ENCODE measurements at regions not wholly inside any gene's neighbourhood (a gene's known extent, or its start where the extent isn't known, plus 50 kb on each side); places are given as distances from the start of the nearest gene placed in this dataset.

- no peaks in the 10 kb centered on the region for H3K9me2 ChIP-seq (replicated peaks; ENCODE audit: insufficient read depth)
- no peak overlapping the region for H3K4me3 ChIP-seq
- H3K27me3 ChIP-seq = no peaks in the 10 kb centered on the region
- WGBS (ENCODE audit: low lambda C conversion rate, missing lambda C conversion rate) = 83% methylated on average over 1 of the region's 1 CpG
- H3K4me1 ChIP-seq (ENCODE audit: insufficient read depth) = no peaks in the 10 kb centered on the region
- DNase-seq (ENCODE audit: low spot score) = no peak
- H3K36me3 ChIP-seq (replicated peaks; ENCODE audit: insufficient read depth, low read depth) = no peaks in the 10 kb centered on the region
- no peak overlapping the region for H3K27ac ChIP-seq
- no peaks in the 10 kb centered on the region for H3K79me2 ChIP-seq
- peaks cover 4% of the 10 kb centered on the region for H3K9me3 ChIP-seq (ENCODE audit: low read depth)
- H4K20me1 ChIP-seq (ENCODE audit: insufficient read depth, poor library complexity, severe bottlenecking) = no peaks in the 10 kb centered on the region
- TF ChIP-seq EZH2phosphoT487 (IDR thresholded peaks at IDR 0.05; ENCODE audit: low read depth, severe bottlenecking, unreplicated experiment) = no peak
- H2AFZ ChIP-seq = no peak overlapping the region
- no peak overlapping the region for H3K4me2 ChIP-seq
These were observed 132.9 kb upstream of the TMEM47 start for GRCh38 chrX:34790026-34790425.

- no peak for DNase-seq (ENCODE audit: low spot score)
- TF ChIP-seq EZH2phosphoT487 (IDR thresholded peaks at IDR 0.05; ENCODE audit: low read depth, severe bottlenecking, unreplicated experiment) (no peak), EZH2 (IDR thresholded peaks at IDR 0.05; ENCODE audit: borderline replicate concordance) (no peak)
- TF ChIP-seq, protein P1, sequence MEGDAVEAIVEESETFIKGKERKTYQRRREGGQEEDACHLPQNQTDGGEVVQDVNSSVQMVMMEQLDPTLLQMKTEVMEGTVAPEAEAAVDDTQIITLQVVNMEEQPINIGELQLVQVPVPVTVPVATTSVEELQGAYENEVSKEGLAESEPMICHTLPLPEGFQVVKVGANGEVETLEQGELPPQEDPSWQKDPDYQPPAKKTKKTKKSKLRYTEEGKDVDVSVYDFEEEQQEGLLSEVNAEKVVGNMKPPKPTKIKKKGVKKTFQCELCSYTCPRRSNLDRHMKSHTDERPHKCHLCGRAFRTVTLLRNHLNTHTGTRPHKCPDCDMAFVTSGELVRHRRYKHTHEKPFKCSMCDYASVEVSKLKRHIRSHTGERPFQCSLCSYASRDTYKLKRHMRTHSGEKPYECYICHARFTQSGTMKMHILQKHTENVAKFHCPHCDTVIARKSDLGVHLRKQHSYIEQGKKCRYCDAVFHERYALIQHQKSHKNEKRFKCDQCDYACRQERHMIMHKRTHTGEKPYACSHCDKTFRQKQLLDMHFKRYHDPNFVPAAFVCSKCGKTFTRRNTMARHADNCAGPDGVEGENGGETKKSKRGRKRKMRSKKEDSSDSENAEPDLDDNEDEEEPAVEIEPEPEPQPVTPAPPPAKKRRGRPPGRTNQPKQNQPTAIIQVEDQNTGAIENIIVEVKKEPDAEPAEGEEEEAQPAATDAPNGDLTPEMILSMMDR (IDR thresholded peaks at IDR 0.05; ENCODE audit: poor library complexity) = no peak
These were observed 136.6 kb upstream of the FAM47B start for GRCh38 chrX:34805951-34806350.

DNA sequence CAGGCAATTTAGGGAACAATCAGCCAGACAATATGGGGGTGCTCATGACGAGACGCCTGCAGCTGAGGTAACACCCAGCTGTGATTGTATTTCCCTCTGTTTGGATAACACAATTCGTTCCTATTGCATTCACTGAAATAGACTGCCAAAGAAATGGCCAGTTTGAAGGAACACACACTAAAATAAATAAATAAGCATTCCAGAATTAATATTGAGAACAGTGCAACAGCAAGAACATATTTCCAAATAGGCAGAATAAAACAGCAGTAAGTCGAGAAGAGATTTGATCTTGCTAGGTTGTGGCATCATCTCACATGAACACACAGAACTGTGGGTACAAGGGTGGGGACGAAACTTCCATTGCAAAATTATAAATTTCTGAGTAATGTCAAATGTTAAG lies 133.5 kb upstream of the FAM47B start:
- Histone ChIP-seq H3K4me2 (no peak overlapping the region), H3K79me2 (no peaks in the 10 kb centered on the region), H3K27me3 (no peaks in the 10 kb centered on the region), H3K9me3 (ENCODE audit: low read depth) (no peaks in the 10 kb centered on the region), H4K20me1 (ENCODE audit: insufficient read depth, poor library complexity, severe bottlenecking) (no peaks in the 10 kb centered on the region), H3K9me2 (replicated peaks; ENCODE audit: insufficient read depth) (no peaks in the 10 kb centered on the region), H3K27ac (no peak overlapping the region), H3K36me3 (replicated peaks; ENCODE audit: insufficient read depth, low read depth) (no peaks in the 10 kb centered on the region), H2AFZ (no peak overlapping the region), H3K4me1 (ENCODE audit: insufficient read depth) (no peaks in the 10 kb centered on the region), H3K4me3 (no peak overlapping the region)
- TF ChIP-seq EZH2 (IDR thresholded peaks at IDR 0.05; ENCODE audit: borderline replicate concordance) = no peak
- TF ChIP-seq, protein P1 (IDR thresholded peaks at IDR 0.05; ENCODE audit: poor library complexity) = no peak
- no peak for TF ChIP-seq EZH2phosphoT487 (IDR thresholded peaks at IDR 0.05; ENCODE audit: low read depth, severe bottlenecking, unreplicated experiment)
- 82% methylated on average over 5 of the region's 5 CpGs for WGBS (ENCODE audit: low lambda C conversion rate, missing lambda C conversion rate)
- DNase-seq (ENCODE audit: low spot score) = no peak

More at GRCh38 chrX:34805951-34806350, 136.6 kb upstream of the FAM47B start:
- no peak overlapping the region for H3K4me2 ChIP-seq
- H4K20me1 ChIP-seq (ENCODE audit: insufficient read depth, poor library complexity, severe bottlenecking) = no peaks in the 10 kb centered on the region
- no peak overlapping the region for H2AFZ ChIP-seq
- no peaks in the 10 kb centered on the region for H3K9me2 ChIP-seq (replicated peaks; ENCODE audit: insufficient read depth)
- no peaks in the 10 kb centered on the region for H3K4me1 ChIP-seq (ENCODE audit: insufficient read depth)
- no peaks in the 10 kb centered on the region for H3K36me3 ChIP-seq (replicated peaks; ENCODE audit: insufficient read depth, low read depth)
- no peak overlapping the region for H3K27ac ChIP-seq
- no peak overlapping the region for H3K4me3 ChIP-seq
- H3K79me2 ChIP-seq = no peaks in the 10 kb centered on the region
- H3K9me3 ChIP-seq (ENCODE audit: low read depth) = no peaks in the 10 kb centered on the region
- no peaks in the 10 kb centered on the region for H3K27me3 ChIP-seq
- WGBS (ENCODE audit: low lambda C conversion rate, missing lambda C conversion rate) = 67% methylated on average over 3 of the region's 3 CpGs

DNA sequence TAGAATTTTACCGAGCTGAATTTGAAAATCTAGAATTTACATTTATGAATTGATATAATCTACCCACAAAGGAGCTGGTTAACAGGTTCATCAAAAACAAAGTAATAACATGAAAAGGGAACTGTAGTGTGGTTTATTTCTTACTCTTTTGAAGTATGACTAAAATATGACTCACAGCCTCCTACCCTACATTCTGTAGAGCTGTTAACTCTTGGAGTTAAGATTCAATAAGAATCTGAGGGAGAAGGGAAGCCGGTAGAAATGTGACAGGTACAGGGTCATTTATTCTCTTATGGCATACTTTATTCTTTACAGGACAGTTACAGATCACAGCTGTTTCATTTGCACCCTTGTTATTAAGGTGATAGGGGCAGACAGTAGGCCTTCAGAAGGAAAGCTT lies 132.2 kb upstream of the FAM47B start:
- H3K4me1 ChIP-seq (ENCODE audit: insufficient read depth) = no peaks in the 10 kb centered on the region
- no peak overlapping the region for H2AFZ ChIP-seq
- H3K4me3 ChIP-seq = no peak overlapping the region
- H3K4me2 ChIP-seq = no peak overlapping the region
- H3K9me2 ChIP-seq (replicated peaks; ENCODE audit: insufficient read depth) = no peaks in the 10 kb centered on the region
- H3K27ac ChIP-seq = no peak overlapping the region
- TF ChIP-seq EZH2 (IDR thresholded peaks at IDR 0.05; ENCODE audit: borderline replicate concordance) = no peak
- TF ChIP-seq, protein P1 (IDR thresholded peaks at IDR 0.05; ENCODE audit: poor library complexity) = no peak
- no peak for TF ChIP-seq EZH2phosphoT487 (IDR thresholded peaks at IDR 0.05; ENCODE audit: low read depth, severe bottlenecking, unreplicated experiment)
- H3K27me3 ChIP-seq = no peaks in the 10 kb centered on the region
- H3K9me3 ChIP-seq (ENCODE audit: low read depth) = no peaks in the 10 kb centered on the region
- H3K36me3 ChIP-seq (replicated peaks; ENCODE audit: insufficient read depth, low read depth) = no peaks in the 10 kb centered on the region
- no peak for DNase-seq (ENCODE audit: low spot score)
- 82% methylated on average over 2 of the region's 2 CpGs for WGBS (ENCODE audit: low lambda C conversion rate, missing lambda C conversion rate)
- no peaks in the 10 kb centered on the region for H4K20me1 ChIP-seq (ENCODE audit: insufficient read depth, poor library complexity, severe bottlenecking)
- no peaks in the 10 kb centered on the region for H3K79me2 ChIP-seq
